ENCODE measurements at regions not wholly inside any gene's neighbourhood (a gene's known extent, or its start where the extent isn't known, plus 50 kb on each side); places are given as distances from the start of the nearest gene placed in this dataset.

DNA sequence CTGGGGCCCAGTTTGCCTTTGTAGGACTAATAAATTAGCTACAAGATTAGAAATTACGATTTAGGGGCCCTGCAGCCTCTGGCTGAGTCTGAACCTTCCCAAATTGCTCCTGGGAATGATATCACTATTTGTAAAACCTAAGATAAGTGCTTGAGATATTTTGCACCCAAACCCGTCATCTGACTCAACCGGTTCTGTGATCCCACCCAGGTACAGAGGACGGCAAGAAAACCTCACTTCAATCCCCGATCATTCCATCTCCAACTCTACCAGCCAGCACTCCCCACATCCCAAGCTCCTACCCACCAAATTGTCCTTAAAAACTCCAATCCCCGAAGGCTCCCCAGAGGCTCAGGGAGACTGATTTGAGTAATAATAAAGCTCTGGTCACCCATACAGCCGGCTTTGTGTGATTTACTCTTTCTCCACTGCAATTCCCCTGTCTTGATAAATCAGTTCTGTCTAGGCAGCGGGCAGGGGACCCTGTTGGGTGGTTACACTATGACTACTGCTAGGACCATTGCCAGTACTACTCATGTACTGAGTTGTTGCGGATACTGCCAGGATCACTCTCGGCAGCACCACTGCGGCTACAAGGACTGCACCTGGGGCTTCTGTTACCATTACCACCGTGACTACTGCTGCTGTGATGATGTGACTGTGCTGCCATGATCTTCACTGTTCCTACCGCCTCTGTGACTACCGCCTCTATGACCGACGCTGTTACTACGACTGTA, 73.1 kb downstream of the IRF8 start:
- Histone ChIP-seq H2AFZ (no peak overlapping the region), H3K36me3 (ENCODE audit: low read depth) (no peaks in the 10 kb centered on the region), H3K79me2 (ENCODE audit: low read depth) (no peaks in the 10 kb centered on the region), H4K20me1 (ENCODE audit: insufficient read depth) (no peaks in the 10 kb centered on the region), H3K4me1 (replicated peaks; ENCODE audit: insufficient read depth) (no peaks in the 10 kb centered on the region), H3K27me3 (ENCODE audit: insufficient read depth, low read depth) (peaks cover 49% of the 10 kb centered on the region), H3K4me3 (no peak overlapping the region), H3K9me3 (ENCODE audit: insufficient read depth, low read depth) (no peaks in the 10 kb centered on the region), H3F3A (ENCODE audit: insufficient read depth, low read depth) (no peaks in the 10 kb centered on the region), H3K27ac (no peak overlapping the region), H3K9me2 (ENCODE audit: insufficient read depth) (no peaks in the 10 kb centered on the region), H3K4me2 (no peak overlapping the region)
- no TSS peak for BruUV-seq (replicated peaks)
- TF ChIP-seq CTCF (conservative IDR thresholded peaks at IDR 0.05) (no peak), EZH2 (IDR thresholded peaks at IDR 0.05; ENCODE audit: low read depth) (no peak)
- intact Hi-C loops (cut with micrococcal nuclease; ENCODE audit: unreplicated experiment) = no loop called here
- CTCF ChIA-PET = no interaction called here
- DNase-seq = no peak
- POLR2A ChIA-PET (ENCODE audit: unreplicated experiment) = no interaction called here

DNA sequence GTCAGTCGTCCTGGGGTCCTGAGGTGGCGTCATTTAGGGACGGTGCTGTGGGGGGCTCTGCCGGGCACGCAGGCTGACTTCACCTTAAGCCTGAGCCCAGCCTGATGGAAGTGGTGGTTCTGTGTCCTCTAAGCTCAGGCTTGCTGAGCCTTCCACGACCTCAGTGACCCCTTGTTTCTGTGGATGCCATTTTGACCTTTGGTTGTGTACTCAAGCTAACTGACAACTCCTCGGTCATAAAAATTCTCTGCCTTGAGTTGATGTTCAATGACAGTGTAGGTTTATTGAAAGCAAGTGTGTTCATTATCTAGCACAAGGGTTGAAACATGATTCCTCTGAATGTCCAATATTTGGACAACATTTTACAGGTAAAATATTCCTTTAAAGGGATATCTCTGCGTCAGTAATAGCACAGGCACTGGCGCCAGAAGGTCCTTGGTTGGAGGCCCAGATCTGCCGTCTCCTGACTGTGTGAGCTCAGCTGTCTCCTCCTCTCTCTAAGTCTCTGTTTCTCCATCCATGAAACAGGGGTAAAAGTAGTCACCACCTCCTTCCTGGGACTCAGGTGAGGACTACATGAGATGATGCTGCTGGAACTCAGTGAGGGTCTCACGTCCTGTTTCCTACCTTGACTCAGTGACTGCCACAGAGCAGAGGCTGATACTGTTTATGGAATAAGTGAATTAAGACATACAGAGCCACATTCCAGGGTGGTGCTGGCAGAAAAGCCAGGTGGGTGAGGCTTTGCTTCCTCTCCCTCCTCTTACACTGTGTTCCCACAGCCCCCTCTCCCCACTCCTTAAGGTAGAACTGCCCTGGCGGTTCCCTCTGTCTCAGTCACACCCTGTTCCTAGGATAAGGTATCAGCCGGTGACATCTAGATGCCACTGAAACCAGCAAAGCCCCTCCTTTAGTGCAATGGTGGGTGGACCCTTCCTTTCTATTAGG, 75.7 kb downstream of the IRF8 start:
- ChIA-PET POLR2A (ENCODE audit: unreplicated experiment) (no interaction called here), CTCF (no interaction called here)

More for the DNA sequence above, 75.7 kb downstream of the IRF8 start:
- Histone ChIP-seq H2AFZ (no peak overlapping the region), H3K4me1 (replicated peaks; ENCODE audit: insufficient read depth) (no peaks in the 10 kb centered on the region), H3K4me2 (no peak overlapping the region), H3K79me2 (ENCODE audit: low read depth) (no peaks in the 10 kb centered on the region), H4K20me1 (ENCODE audit: insufficient read depth) (no peaks in the 10 kb centered on the region), H3K9me3 (ENCODE audit: insufficient read depth, low read depth) (no peaks in the 10 kb centered on the region), H3K27me3 (ENCODE audit: insufficient read depth, low read depth) (peaks cover 52% of the 10 kb centered on the region), H3K9me2 (ENCODE audit: insufficient read depth) (no peaks in the 10 kb centered on the region), H3K4me3 (no peak overlapping the region), H3F3A (ENCODE audit: insufficient read depth, low read depth) (no peaks in the 10 kb centered on the region), H3K36me3 (ENCODE audit: low read depth) (no peaks in the 10 kb centered on the region), H3K27ac (no peak overlapping the region)
- DNase-seq = no peak
- intact Hi-C loops (cut with micrococcal nuclease; ENCODE audit: unreplicated experiment) = no loop called here
- no TSS peak for BruUV-seq (replicated peaks)
- TF ChIP-seq CTCF (conservative IDR thresholded peaks at IDR 0.05) (no peak), EZH2 (IDR thresholded peaks at IDR 0.05; ENCODE audit: low read depth) (no peak)

All from PC-9 (cell line).